ENCODE measurements at regions not wholly inside any gene's neighbourhood (a gene's known extent, or its start where the extent isn't known, plus 50 kb on each side); places are given as distances from the start of the nearest gene placed in this dataset.

- TF ChIP-seq ZNF462 (CRISPR knock-in tag; IDR thresholded peaks at IDR 0.05) (no peak), POLR2AphosphoS5 (IDR thresholded peaks at IDR 0.05; ENCODE audit: low read depth) (no peak), ZNF114 (CRISPR knock-in tag; IDR thresholded peaks at IDR 0.05) (no peak)
- TF ChIP-seq, protein P1, sequence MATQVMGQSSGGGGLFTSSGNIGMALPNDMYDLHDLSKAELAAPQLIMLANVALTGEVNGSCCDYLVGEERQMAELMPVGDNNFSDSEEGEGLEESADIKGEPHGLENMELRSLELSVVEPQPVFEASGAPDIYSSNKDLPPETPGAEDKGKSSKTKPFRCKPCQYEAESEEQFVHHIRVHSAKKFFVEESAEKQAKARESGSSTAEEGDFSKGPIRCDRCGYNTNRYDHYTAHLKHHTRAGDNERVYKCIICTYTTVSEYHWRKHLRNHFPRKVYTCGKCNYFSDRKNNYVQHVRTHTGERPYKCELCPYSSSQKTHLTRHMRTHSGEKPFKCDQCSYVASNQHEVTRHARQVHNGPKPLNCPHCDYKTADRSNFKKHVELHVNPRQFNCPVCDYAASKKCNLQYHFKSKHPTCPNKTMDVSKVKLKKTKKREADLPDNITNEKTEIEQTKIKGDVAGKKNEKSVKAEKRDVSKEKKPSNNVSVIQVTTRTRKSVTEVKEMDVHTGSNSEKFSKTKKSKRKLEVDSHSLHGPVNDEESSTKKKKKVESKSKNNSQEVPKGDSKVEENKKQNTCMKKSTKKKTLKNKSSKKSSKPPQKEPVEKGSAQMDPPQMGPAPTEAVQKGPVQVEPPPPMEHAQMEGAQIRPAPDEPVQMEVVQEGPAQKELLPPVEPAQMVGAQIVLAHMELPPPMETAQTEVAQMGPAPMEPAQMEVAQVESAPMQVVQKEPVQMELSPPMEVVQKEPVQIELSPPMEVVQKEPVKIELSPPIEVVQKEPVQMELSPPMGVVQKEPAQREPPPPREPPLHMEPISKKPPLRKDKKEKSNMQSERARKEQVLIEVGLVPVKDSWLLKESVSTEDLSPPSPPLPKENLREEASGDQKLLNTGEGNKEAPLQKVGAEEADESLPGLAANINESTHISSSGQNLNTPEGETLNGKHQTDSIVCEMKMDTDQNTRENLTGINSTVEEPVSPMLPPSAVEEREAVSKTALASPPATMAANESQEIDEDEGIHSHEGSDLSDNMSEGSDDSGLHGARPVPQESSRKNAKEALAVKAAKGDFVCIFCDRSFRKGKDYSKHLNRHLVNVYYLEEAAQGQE (IDR thresholded peaks at IDR 0.05; ENCODE audit: unreplicated experiment): no peak
Measured at GRCh38 chr2:17181051-17181752, 337.0 kb downstream of the RAD51AP2 start (continued).

All from GM23338 (cell line).